Ishikawa (cell line): ENCODE measurements at regions not wholly inside any gene's neighbourhood (a gene's known extent, or its start where the extent isn't known, plus 50 kb on each side); places are given as distances from the start of the nearest gene placed in this dataset.

Experiments used
- CEBPB ChIP-seq: IDR thresholded peaks from 2 replicates; pipeline ENCODE4 v1.6.1; 2012
- CREB1 ChIP-seq: IDR thresholded peaks from 2 replicates; pipeline ENCODE4 v1.6.1; 2012; ENCODE audit warnings: low read depth
- EGR1 ChIP-seq: IDR thresholded peaks from 2 replicates; pipeline ENCODE4 v1.6.1; 2012
- EP300 ChIP-seq: IDR thresholded peaks from 2 replicates; pipeline ENCODE4 v1.6.1; 2012; ENCODE audit warnings: borderline replicate concordance
- FOXM1 ChIP-seq: IDR thresholded peaks from 2 replicates; pipeline ENCODE4 v1.6.1; 2012; ENCODE audit warnings: low read depth, borderline replicate concordance
- NFIC ChIP-seq: IDR thresholded peaks from 2 replicates; pipeline ENCODE4 v1.6.1; 2012
- RAD21 ChIP-seq: IDR thresholded peaks from 2 replicates; pipeline ENCODE4 v1.6.1; 2012; ENCODE audit warnings: low read depth
- TAF1 ChIP-seq: IDR thresholded peaks from 2 replicates; pipeline ENCODE4 v1.6.1; 2012; ENCODE audit warnings: low read depth, mild to moderate bottlenecking
- TCF12 ChIP-seq: IDR thresholded peaks from 2 replicates; pipeline ENCODE4 v1.6.1; 2012; ENCODE audit warnings: low read depth
- TEAD4 ChIP-seq: IDR thresholded peaks from 2 replicates; pipeline ENCODE4 v1.6.1; 2012
- YY1 ChIP-seq: IDR thresholded peaks from 2 replicates; pipeline ENCODE4 v1.6.1; 2012; ENCODE audit warnings: low read depth
- ZBTB7A ChIP-seq: IDR thresholded peaks from 2 replicates; pipeline ENCODE4 v1.6.1; 2012; ENCODE audit warnings: low read depth
- TF ChIP-seq, protein P1 (sequence below): IDR thresholded peaks from 2 replicates; pipeline ENCODE4 v1.6.1; 2012
- TF ChIP-seq, protein P2 (sequence below): IDR thresholded peaks from 2 replicates; pipeline ENCODE4 v1.6.1; 2012
- TF ChIP-seq, protein P3 (sequence below): IDR thresholded peaks from 2 replicates; pipeline ENCODE4 v1.6.1; 2012; ENCODE audit warnings: low read depth, mild to moderate bottlenecking

GRCh38 chr3:139199421-139200010, 144.3 kb upstream of the MRPS22 start:
- TF ChIP-seq EGR1 = no peak
- no peak for TF ChIP-seq TEAD4
- no peak for TF ChIP-seq YY1
- no peak for TF ChIP-seq RAD21
- TF ChIP-seq TCF12 = no peak

GRCh38 chr3:139201446-139202225, 142.2 kb upstream of the MRPS22 start:
- TF ChIP-seq ZBTB7A (no peak), CEBPB (no peak), CREB1 (no peak), FOXM1 (no peak), TAF1 (no peak)
- TF ChIP-seq, protein P1, sequence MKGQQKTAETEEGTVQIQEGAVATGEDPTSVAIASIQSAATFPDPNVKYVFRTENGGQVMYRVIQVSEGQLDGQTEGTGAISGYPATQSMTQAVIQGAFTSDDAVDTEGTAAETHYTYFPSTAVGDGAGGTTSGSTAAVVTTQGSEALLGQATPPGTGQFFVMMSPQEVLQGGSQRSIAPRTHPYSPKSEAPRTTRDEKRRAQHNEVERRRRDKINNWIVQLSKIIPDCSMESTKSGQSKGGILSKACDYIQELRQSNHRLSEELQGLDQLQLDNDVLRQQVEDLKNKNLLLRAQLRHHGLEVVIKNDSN = no peak
- TF ChIP-seq, protein P2, sequence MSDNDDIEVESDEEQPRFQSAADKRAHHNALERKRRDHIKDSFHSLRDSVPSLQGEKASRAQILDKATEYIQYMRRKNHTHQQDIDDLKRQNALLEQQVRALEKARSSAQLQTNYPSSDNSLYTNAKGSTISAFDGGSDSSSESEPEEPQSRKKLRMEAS = no peak

- no peak for TF ChIP-seq TEAD4
- no peak for TF ChIP-seq YY1
- peak; percentile 38; the same call in 1 of the 2 replicates for TF ChIP-seq RAD21
- TF ChIP-seq, protein P3, sequence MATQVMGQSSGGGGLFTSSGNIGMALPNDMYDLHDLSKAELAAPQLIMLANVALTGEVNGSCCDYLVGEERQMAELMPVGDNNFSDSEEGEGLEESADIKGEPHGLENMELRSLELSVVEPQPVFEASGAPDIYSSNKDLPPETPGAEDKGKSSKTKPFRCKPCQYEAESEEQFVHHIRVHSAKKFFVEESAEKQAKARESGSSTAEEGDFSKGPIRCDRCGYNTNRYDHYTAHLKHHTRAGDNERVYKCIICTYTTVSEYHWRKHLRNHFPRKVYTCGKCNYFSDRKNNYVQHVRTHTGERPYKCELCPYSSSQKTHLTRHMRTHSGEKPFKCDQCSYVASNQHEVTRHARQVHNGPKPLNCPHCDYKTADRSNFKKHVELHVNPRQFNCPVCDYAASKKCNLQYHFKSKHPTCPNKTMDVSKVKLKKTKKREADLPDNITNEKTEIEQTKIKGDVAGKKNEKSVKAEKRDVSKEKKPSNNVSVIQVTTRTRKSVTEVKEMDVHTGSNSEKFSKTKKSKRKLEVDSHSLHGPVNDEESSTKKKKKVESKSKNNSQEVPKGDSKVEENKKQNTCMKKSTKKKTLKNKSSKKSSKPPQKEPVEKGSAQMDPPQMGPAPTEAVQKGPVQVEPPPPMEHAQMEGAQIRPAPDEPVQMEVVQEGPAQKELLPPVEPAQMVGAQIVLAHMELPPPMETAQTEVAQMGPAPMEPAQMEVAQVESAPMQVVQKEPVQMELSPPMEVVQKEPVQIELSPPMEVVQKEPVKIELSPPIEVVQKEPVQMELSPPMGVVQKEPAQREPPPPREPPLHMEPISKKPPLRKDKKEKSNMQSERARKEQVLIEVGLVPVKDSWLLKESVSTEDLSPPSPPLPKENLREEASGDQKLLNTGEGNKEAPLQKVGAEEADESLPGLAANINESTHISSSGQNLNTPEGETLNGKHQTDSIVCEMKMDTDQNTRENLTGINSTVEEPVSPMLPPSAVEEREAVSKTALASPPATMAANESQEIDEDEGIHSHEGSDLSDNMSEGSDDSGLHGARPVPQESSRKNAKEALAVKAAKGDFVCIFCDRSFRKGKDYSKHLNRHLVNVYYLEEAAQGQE = no peak
Observed at GRCh38 chr3:139202226-139202958, 141.4 kb upstream of the MRPS22 start.

DNA sequence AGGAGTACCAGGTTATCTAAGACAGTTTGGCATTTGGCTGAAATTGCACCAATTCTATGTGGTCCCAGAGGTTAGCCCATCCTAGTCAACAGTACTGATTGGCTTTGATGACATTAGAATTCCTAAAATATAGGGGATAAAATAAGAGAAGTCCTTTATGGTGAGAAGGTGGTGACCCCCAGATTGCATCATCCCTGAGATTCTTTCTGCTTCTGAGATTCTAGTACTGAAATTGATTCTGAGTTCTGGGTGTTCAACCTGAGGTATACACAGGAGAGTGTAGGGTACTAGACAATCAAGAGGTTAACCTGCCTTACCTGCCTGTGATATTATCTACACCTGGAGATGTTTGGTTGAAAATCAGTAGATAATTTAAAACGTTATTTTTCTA, 140.9 kb upstream of the MRPS22 start:
- no peak for TF ChIP-seq FOXM1
- TF ChIP-seq, protein P2 = no peak
- TF ChIP-seq EP300 = no peak
- TF ChIP-seq EGR1 = no peak
- TF ChIP-seq, protein P3 = no peak

DNA sequence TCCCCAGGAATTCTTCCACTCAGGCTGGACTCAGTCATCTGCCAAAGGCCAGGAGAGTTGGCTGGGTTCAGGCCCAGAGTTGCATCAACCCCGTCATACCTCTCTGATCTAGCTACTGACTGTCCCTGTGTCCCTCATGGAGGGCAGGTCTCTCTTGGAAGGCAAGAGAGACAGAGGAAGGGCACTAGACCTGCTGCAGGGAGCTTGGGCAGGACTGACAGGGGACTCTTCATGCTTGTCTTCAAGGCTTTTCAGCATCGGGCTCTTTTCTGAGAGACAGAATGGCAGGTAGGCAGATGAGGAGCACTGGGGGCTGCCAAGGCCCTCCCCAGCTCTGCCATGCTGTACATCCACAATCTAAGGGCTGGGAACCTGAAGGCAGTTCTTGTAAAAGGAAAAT, 140.1 kb upstream of the MRPS22 start:
- TF ChIP-seq YY1 = no peak
- TF ChIP-seq FOXM1 = no peak
- TF ChIP-seq, protein P1 = no peak
- TF ChIP-seq TAF1 = no peak
- no peak for TF ChIP-seq CREB1
- TF ChIP-seq, protein P3 = no peak
- TF ChIP-seq CEBPB = no peak
- no peak for TF ChIP-seq TEAD4
- no peak for TF ChIP-seq NFIC
- no peak for TF ChIP-seq EP300
- no peak for TF ChIP-seq EGR1
- TF ChIP-seq, protein P2 = no peak
